IPS DF 6.9 (cell line): ENCODE measurements at regions not wholly inside any gene's neighbourhood (a gene's known extent, or its start where the extent isn't known, plus 50 kb on each side); places are given as distances from the start of the nearest gene placed in this dataset.
"Not testable (repeated sequence)": the region's sequence is repeated elsewhere in the genome, so short reads cannot be mapped to it uniquely, and the experiment has no call there.

Source experiments
- DNase-seq: peaks from one replicate; pipeline ENCODE4 v3.0.0-alpha.2; 2013; ENCODE audit warnings: low read depth, low spot score
- H3K27ac ChIP-seq: one replicate; pipeline ENCODE4 v1.5.1; 2013; ENCODE audit warnings: low read length, control low read depth
- H3K27me3 ChIP-seq: 2 replicates; pipeline ENCODE4 v1.6.1; 2013; ENCODE audit warnings: mild to moderate bottlenecking, low read length; ENCODE audit not compliant: control insufficient read depth, insufficient read depth
- H3K36me3 ChIP-seq: 2 replicates; pipeline ENCODE4 v1.6.1; 2013; ENCODE audit warnings: low read length; ENCODE audit not compliant: control insufficient read depth, insufficient read depth
- H3K4me1 ChIP-seq: 2 replicates; pipeline ENCODE4 v1.6.1; 2013; ENCODE audit warnings: low read length; ENCODE audit not compliant: control insufficient read depth, insufficient read depth
- H3K4me3 ChIP-seq: 2 replicates; pipeline ENCODE4 v1.5.1; 2013; ENCODE audit warnings: mild to moderate bottlenecking, low read length
- H3K9me3 ChIP-seq: 2 replicates; pipeline ENCODE4 v1.6.1; 2013; ENCODE audit warnings: low read length, inconsistent platforms; ENCODE audit not compliant: control insufficient read depth, insufficient read depth
- WGBS: extraction: QIAGEN DNeasy Blood & Tissue Kit; methylation state at CpG from one replicate; pipeline ENCODE4 v1.1.7; 2013; ENCODE audit warnings: mixed read lengths, missing lambda C conversion rate; ENCODE audit not compliant: insufficient read length, insufficient coverage; 5-methylcytosine and 5-hydroxymethylcytosine counted together

GRCh38 chr15:19972582-19972981 is 569.0 kb downstream of the GOLGA6L6 start:
- not testable (repeated sequence) for H3K4me1 ChIP-seq, H3K36me3 ChIP-seq, DNase-seq, H3K9me3 ChIP-seq, H3K27me3 ChIP-seq, H3K27ac ChIP-seq, H3K4me3 ChIP-seq
- no CpG with 5 or more reads among the region's 4 CpGs for WGBS

GRCh38 chr15:19965574-19965973 is 576.0 kb downstream of the GOLGA6L6 start:
- H3K27me3 ChIP-seq, H3K36me3 ChIP-seq, H3K4me1 ChIP-seq, H3K9me3 ChIP-seq, H3K27ac ChIP-seq, H3K4me3 ChIP-seq, DNase-seq: not testable (repeated sequence)

GRCh38 chr15:19964480-19964879 is 577.1 kb downstream of the GOLGA6L6 start:
- H3K36me3 ChIP-seq, DNase-seq, H3K27ac ChIP-seq, H3K4me3 ChIP-seq, H3K9me3 ChIP-seq, H3K27me3 ChIP-seq, H3K4me1 ChIP-seq: not testable (repeated sequence)
- no CpG with 5 or more reads among the region's 1 CpG for WGBS

- no peak overlapping the region for H3K4me3 ChIP-seq
- no peaks in the 10 kb centered on the region for H3K27me3 ChIP-seq
- H3K36me3 ChIP-seq: no peaks in the 10 kb centered on the region
- peaks cover 3% of the 10 kb centered on the region; the same call in 1 of the 2 replicates for H3K9me3 ChIP-seq
- WGBS: no CpG with 5 or more reads among the region's 4 CpGs
- H3K4me1 ChIP-seq: no peaks in the 10 kb centered on the region
- H3K27ac ChIP-seq: no peak overlapping the region
- DNase-seq: no peak
These were observed 585.3 kb downstream of the GOLGA6L6 start for GRCh38 chr15:19956124-19956796.

GRCh38 chr15:19944261-19944888 is 597.2 kb downstream of the GOLGA6L6 start:
- Histone ChIP-seq H3K36me3 (no peaks in the 10 kb centered on the region), H3K27ac (no peak overlapping the region), H3K4me1 (no peaks in the 10 kb centered on the region), H3K27me3 (no peaks in the 10 kb centered on the region), H3K4me3 (no peak overlapping the region), H3K9me3 (no peaks in the 10 kb centered on the region)
- WGBS: no CpG with 5 or more reads among the region's 70 CpGs
- no peak for DNase-seq

GRCh38 chr15:19943515-19943914 is 598.1 kb downstream of the GOLGA6L6 start:
- H3K27me3 ChIP-seq: no peaks in the 10 kb centered on the region
- H3K27ac ChIP-seq: no peak overlapping the region
- H3K36me3 ChIP-seq: no peaks in the 10 kb centered on the region
- no CpG with 5 or more reads among the region's 51 CpGs for whole genome bisulfite sequencing
- no peak for DNase-seq
- H3K4me1 ChIP-seq: no peaks in the 10 kb centered on the region
- H3K4me3 ChIP-seq: no peak overlapping the region
- H3K9me3 ChIP-seq: no peaks in the 10 kb centered on the region

- H3K9me3 ChIP-seq, H3K4me3 ChIP-seq, H3K27me3 ChIP-seq, DNase-seq, H3K4me1 ChIP-seq, H3K36me3 ChIP-seq, H3K27ac ChIP-seq: not testable (repeated sequence)
- 100% methylated on average over 1 of the region's 1 CpG for WGBS
These were observed 638.3 kb downstream of the GOLGA6L6 start for GRCh38 chr15:19903281-19903680.

GRCh38 chr15:19902388-19902787 is 639.2 kb downstream of the GOLGA6L6 start:
- 100% methylated on average over 1 of the region's 1 CpG for WGBS
- not testable (repeated sequence) for DNase-seq, H3K27me3 ChIP-seq, H3K4me3 ChIP-seq, H3K4me1 ChIP-seq, H3K27ac ChIP-seq, H3K9me3 ChIP-seq, H3K36me3 ChIP-seq

GRCh38 chr15:19901414-19901813 is 640.2 kb downstream of the GOLGA6L6 start:
- not testable (repeated sequence) for H3K4me3 ChIP-seq, H3K27me3 ChIP-seq, H3K4me1 ChIP-seq, H3K36me3 ChIP-seq, H3K27ac ChIP-seq, DNase-seq, H3K9me3 ChIP-seq
- no CpG with 5 or more reads among the region's 4 CpGs for WGBS

- no CpG with 5 or more reads among the region's 53 CpGs for WGBS
- Histone ChIP-seq H3K4me1 (no peaks in the 10 kb centered on the region), H3K4me3 (no peak overlapping the region), H3K27ac (no peak overlapping the region), H3K9me3 (no peaks in the 10 kb centered on the region), H3K27me3 (no peaks in the 10 kb centered on the region), H3K36me3 (no peaks in the 10 kb centered on the region)
- DNase-seq: no peak
These were observed 642.4 kb downstream of the GOLGA6L6 start for GRCh38 chr15:19899021-19899824.
